ENCODE measurements at regions not wholly inside any gene's neighbourhood (a gene's known extent, or its start where the extent isn't known, plus 50 kb on each side); places are given as distances from the start of the nearest gene placed in this dataset.
"Not testable (repeated sequence)": the region's sequence is repeated elsewhere in the genome, so short reads cannot be mapped to it uniquely, and the experiment has no call there.

GRCh38 chr6:67009818-67010217 lies 1302.8 kb upstream of the EYS start:
- Histone ChIP-seq H3K27ac (ENCODE audit: low read depth in 2 of 2, low read length in 2 of 2) (no peak overlapping the region), H3K4me3 (ENCODE audit: low read length in 3 of 3) (no peak overlapping the region), H3K27me3 (ENCODE audit: control insufficient read depth, insufficient read depth, low read length) (no peaks in the 10 kb centered on the region), H3K9ac (ENCODE audit: low read length in 3 of 3) (no peak overlapping the region), H3K36me3 (ENCODE audit: control insufficient read depth in 2 of 3, insufficient read depth in 3 of 3, low read length in 3 of 3) (no peaks in the 10 kb centered on the region), H3K4me1 (ENCODE audit: control insufficient read depth in 2 of 3, insufficient read depth in 2 of 3, low read depth in 1 of 3, low read length in 3 of 3) (no peaks in the 10 kb centered on the region), H3K9me3 (ENCODE audit: control insufficient read depth in 2 of 3, insufficient read depth in 1 of 3, low read length in 3 of 3) (no peaks in the 10 kb centered on the region)
- intact Hi-C loops (cut with DNase I), result no loop called here
- FAIRE-seq (no peak), DNase-seq (no peak)
- TF ChIP-seq CTCF (IDR thresholded peaks at IDR 0.05; ENCODE audit: borderline replicate concordance, extremely low read depth, insufficient read depth), result no peak

GRCh38 chr6:67003844-67004243 lies 1296.8 kb upstream of the EYS start:
- H3K4me3 ChIP-seq (ENCODE audit: low read length in 3 of 3), result no peak overlapping the region
- no peak for TF ChIP-seq CTCF (IDR thresholded peaks at IDR 0.05; ENCODE audit: borderline replicate concordance, extremely low read depth, insufficient read depth)
- H3K9ac ChIP-seq (ENCODE audit: low read length in 3 of 3), result no peak overlapping the region
- intact Hi-C loops (cut with DNase I), result no loop called here
- DNase-seq (no peak), FAIRE-seq (no peak)
- H3K27me3 ChIP-seq (ENCODE audit: control insufficient read depth, insufficient read depth, low read length), result no peaks in the 10 kb centered on the region
- no peaks in the 10 kb centered on the region for H3K36me3 ChIP-seq (ENCODE audit: control insufficient read depth in 2 of 3, insufficient read depth in 3 of 3, low read length in 3 of 3)
- no peaks in the 10 kb centered on the region for H3K4me1 ChIP-seq (ENCODE audit: control insufficient read depth in 2 of 3, insufficient read depth in 2 of 3, low read depth in 1 of 3, low read length in 3 of 3)
- no peak overlapping the region for H3K27ac ChIP-seq (ENCODE audit: low read depth in 2 of 2, low read length in 2 of 2)
- no peaks in the 10 kb centered on the region for H3K9me3 ChIP-seq (ENCODE audit: control insufficient read depth in 2 of 3, insufficient read depth in 1 of 3, low read length in 3 of 3)

GRCh38 chr6:67000121-67000520 lies 1293.1 kb upstream of the EYS start:
- no peaks in the 10 kb centered on the region for H3K36me3 ChIP-seq (ENCODE audit: control insufficient read depth in 2 of 3, insufficient read depth in 3 of 3, low read length in 3 of 3)
- H3K4me1 ChIP-seq (ENCODE audit: control insufficient read depth in 2 of 3, insufficient read depth in 2 of 3, low read depth in 1 of 3, low read length in 3 of 3), result no peaks in the 10 kb centered on the region
- FAIRE-seq (no peak), DNase-seq (no peak)
- intact Hi-C loops (cut with DNase I), result no loop called here
- H3K4me3 ChIP-seq (ENCODE audit: low read length in 3 of 3), result no peak overlapping the region
- TF ChIP-seq CTCF (IDR thresholded peaks at IDR 0.05; ENCODE audit: borderline replicate concordance, extremely low read depth, insufficient read depth), result no peak
- no peak overlapping the region for H3K27ac ChIP-seq (ENCODE audit: low read depth in 2 of 2, low read length in 2 of 2)
- H3K27me3 ChIP-seq (ENCODE audit: control insufficient read depth, insufficient read depth, low read length), result no peaks in the 10 kb centered on the region
- no peak overlapping the region for H3K9ac ChIP-seq (ENCODE audit: low read length in 3 of 3)
- no peaks in the 10 kb centered on the region for H3K9me3 ChIP-seq (ENCODE audit: control insufficient read depth in 2 of 3, insufficient read depth in 1 of 3, low read length in 3 of 3)

- H3K9ac ChIP-seq (ENCODE audit: low read length in 3 of 3); H3K36me3 ChIP-seq (ENCODE audit: control insufficient read depth in 2 of 3, insufficient read depth in 3 of 3, low read length in 3 of 3); H3K27ac ChIP-seq (ENCODE audit: low read depth in 2 of 2, low read length in 2 of 2); H3K27me3 ChIP-seq (ENCODE audit: control insufficient read depth, insufficient read depth, low read length); H3K9me3 ChIP-seq (ENCODE audit: control insufficient read depth in 2 of 3, insufficient read depth in 1 of 3, low read length in 3 of 3); intact Hi-C loops (cut with DNase I); FAIRE-seq; H3K4me1 ChIP-seq (ENCODE audit: control insufficient read depth in 2 of 3, insufficient read depth in 2 of 3, low read depth in 1 of 3, low read length in 3 of 3); H3K4me3 ChIP-seq (ENCODE audit: low read length in 3 of 3); DNase-seq: not testable (repeated sequence)
Observed at GRCh38 chr6:66997579-66997978, 1290.6 kb upstream of the EYS start.
